ENCODE measurements at regions not wholly inside any gene's neighbourhood (a gene's known extent, or its start where the extent isn't known, plus 50 kb on each side); places are given as distances from the start of the nearest gene placed in this dataset.
"Not testable (repeated sequence)": the region's sequence is repeated elsewhere in the genome, so short reads cannot be mapped to it uniquely, and the experiment has no call there.

DNA sequence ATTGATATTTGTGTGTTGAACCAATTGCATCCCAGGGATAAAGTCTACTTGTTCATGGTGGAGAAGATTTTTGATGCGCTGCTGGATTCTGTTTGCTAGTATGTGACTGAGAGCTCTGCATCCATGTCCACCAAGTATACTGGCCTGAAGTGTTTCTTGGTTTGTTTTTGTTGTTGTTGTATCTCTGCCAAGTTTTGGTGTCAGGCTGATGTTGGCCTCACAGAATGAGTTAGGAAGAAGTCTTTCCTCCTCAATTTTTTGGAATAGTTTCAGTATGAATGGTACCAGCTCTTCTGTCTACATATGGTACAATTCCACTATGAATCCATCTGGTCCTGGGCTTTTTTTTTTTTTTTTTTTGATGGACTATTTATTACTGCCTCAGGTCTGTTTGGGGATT lies 50.9 kb upstream of the OSTN start:
- no peak for DNase-seq

- no peak for DNase-seq
Measured at GRCh38 chr3:191143224-191143623, 55.8 kb upstream of the OSTN start.

DNA sequence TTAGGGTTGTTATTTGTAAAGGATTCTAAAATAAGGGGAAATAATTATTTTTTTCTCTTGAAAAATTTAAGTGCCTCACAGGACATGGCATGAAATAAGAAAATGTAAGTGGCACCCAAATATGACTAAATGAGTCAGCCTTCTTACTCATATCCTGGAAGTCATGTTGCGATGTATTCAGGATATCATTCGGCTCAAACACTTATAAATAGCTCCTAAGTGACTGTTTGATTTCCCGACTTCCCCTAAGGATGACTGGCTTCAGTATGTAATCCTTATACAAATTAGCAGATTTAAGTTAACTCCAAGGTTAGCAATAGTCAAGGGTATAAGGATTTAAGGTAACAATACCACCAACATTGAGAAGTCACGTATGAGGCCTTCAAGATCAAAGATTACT lies 57.3 kb upstream of the OSTN start:
- no peak for DNase-seq

GRCh38 chr3:191139736-191140135 lies 59.3 kb upstream of the OSTN start:
- DNase-seq, result no peak

GRCh38 chr3:191138937-191139336 lies 60.1 kb upstream of the OSTN start:
- DNase-seq, result no peak

DNA sequence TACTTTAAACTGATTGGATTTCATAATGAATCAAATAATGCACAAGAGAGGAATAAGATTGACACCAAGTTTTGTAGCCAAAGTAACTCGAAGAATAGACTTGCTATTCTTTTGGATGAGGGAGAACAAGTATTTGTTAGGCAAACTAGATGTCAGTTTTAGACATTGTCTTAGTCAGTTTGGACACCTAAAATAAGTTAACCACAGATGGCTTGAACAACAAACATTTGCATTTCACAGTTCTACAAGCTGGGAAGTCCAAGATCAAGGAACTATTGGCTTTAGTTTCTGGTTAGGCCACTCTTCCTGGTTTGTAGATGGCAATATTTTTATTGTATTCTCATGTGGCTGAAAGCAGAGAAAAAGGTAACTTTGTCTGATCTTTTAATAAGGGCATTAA lies 61.3 kb upstream of the OSTN start:
- no peak for DNase-seq

DNA sequence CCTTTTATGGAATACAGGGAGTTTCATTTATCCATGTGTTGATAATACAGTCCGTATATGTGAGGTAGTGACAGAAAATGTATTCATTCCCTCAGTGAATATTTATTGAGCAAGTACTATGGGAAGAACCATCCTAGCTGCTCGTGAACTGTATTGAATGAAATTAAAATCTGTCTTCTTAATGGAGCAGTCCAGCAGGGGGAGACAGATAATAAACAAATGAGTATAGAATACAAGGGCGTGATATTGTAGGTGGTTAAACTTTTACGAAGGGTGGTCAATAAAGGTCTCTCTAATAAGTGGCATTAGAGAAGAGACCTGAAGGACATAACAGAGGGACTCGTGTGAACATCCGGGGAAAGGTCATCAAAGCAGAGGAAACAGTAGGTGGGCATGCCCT lies 62.7 kb upstream of the OSTN start:
- peak in 1 of 3 experiments; percentile 39 for DNase-seq

DNA sequence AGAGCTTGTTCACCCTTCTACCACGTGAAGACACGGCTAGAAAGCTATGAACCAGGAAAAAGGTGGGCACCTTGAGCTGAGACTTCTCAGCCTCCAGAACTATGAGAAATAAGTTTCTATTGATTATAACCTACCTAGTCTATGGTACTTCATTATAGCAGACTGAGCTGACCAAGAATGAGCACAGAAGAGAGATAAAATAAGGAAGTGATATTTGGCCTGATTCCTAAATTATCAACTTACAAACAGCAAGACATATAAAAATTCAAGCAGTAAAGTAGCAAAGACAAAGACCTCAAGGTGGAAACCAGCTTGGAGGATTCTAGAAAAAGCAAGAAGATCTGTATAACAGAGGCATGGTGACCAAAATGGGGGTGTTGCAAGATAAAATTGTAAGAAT lies 63.9 kb upstream of the OSTN start:
- DNase-seq, result no peak

GRCh38 chr3:191133359-191133758 lies 65.7 kb upstream of the OSTN start:
- no peak for DNase-seq

DNA sequence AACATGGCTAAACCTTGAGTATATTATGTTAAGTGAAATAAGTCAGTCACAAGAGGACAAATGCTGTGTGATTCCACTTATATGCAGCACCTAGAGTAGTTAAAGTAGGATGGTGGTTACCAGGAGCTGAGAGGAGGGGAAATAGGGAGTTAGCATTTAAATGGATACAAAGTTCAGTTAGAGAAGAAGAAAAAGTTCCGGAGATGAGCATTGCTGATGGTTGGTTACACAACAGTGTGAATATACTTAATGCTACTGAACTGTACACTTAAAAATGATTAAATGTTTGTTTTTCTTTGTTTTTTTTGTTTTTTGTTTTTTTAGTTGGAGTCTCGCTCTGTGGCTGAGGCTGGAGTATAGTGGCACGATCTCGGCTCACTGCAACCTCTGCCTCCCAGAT lies 67.7 kb upstream of the OSTN start:
- DNase-seq, result no peak

DNA sequence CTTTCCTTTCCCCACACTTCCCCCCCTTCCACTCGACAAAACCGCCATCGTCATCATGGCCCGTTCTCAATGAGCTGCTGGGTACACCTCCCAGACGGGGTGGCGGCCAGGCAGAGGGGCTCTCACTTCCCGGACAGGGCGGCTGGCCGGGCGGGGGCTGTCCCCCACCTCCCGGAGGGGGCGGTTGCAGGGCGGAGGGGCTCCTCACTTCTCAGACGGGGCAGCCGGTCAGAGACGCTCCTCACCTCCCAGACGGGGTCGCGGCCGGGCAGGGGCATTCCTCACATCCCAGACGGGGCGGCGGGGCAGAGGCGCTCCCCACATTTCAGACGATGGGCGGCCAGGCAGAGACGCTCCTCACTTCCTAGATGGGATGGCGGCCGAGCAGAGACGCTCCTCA lies 74.2 kb upstream of the OSTN start:
- DNase-seq, result not testable (repeated sequence)

DNA sequence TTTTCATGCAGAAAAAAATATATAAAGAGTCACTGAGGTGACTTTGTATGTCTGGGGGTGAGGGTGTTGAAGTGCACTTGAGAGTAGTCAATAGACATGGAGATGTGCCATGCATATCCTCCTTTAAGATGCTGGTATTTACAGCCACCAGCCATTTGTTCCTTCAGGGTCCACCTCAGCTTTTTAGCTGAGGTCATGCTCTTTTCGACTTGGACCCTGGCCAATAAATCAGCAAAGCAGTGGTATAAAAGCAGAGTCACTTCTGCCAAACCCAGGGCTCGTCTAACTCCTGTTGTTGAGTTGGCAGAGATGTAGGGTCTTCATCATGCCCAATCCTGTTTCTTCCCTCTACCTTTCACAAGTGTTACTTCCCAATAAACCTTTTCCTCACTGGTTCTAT lies 75.1 kb upstream of the OSTN start:
- DNase-seq, result peak in 1 of 3 experiments; percentile 28

- no peak for DNase-seq
Measured at GRCh38 chr3:191123231-191123630, 75.8 kb upstream of the OSTN start.

- no peak for DNase-seq
Measured at GRCh38 chr3:191120447-191121298, 78.4 kb upstream of the OSTN start.

- DNase-seq, result no peak
Measured at GRCh38 chr3:191119415-191120295, 79.4 kb upstream of the OSTN start.

DNA sequence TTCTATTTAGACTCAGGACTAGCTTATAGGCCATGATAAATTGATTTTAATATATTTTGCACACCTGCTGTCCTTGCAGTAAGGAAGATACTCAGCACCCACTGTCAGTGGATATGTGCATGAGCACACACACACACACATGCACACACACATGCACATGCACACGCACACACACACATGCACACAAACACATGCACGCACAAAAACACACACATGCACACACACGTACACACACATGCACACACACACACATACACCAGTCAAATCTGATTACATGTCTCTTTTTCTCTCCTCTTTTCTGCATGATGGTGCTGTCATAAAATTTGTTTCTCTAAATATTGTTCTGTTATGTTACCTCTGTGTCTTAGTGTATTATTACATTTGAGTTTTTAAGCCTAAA lies 87.3 kb upstream of the OSTN start:
- no peak for DNase-seq

DNA sequence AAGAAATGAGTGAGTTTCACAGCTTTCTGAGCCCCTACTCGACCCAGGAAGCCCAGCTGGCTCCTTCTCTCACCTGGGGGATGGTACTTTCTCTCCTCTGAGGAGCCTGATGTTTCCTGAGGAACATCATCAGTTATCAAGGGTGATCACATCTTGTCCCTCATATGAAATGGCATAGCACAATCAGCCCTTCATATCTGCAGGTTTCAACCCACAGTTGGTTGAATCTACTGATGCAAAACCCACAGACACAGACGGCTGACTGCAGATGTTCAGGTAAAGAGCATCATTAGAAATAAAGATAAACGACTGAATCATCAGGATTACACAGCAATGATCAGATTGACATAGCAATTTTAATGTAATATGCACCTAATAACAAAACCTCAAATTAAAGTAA lies 93.6 kb upstream of the OSTN start:
- no peak for DNase-seq

DNA sequence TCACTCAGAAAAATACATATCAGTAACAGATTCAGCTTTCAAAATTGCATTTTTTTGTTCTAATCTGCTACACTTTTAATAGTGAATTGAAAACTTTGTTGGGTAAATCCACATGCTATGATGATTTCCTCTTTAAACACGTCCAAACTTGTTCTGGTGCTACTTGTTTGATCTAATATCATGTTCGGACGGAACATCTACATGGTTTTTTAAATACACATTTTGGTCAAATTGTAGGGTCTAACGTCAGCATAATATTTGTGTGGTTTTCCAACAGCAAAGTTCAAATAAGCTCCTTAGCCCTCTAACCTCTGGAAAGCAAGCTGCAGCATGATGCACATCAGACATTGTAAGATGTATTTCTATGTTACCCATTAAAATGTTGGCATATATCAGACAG lies 98.5 kb upstream of the OSTN start:
- DNase-seq, result no peak

GRCh38 chr3:191094057-191094845 lies 104.8 kb upstream of the OSTN start:
- no peak for DNase-seq

DNA sequence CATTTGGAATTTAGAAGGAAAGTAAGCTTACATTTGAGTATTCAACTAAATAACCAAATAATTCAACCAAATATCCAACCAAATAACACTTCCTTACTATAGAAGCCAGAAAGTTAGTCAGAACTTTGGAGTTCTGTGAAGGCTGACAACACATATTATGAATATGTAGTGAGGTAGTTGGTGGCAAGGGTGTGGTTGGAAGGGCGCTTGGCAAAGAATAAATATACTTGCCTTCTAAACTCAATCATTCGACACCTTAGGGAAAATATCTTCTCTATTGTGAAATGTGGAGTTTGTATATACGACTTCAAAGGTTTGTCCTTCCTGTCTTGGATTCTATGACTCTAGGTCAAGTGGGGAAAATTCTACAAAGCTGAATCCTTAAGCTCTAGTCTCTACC lies 111.7 kb upstream of the OSTN start:
- DNase-seq, result no peak

DNA sequence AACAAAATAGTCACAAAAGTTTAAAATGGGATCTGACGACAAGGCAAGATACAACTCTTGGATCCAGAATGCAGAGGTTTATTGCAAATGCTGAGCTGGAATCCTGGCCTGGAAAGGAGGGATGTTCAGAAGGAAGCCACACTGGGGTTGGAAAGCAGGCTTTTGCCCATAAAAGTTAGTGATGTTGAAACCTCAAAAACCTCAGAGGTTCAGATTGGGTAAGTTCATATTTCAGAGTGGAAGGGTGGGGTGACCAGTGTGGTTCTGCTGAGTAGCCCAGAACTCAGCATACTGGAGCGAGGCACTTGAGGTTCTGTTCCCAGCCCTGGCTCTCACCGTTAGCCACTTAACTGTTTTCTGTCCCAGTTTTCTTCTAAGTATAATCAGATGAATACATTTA lies 114.0 kb upstream of the OSTN start:
- no peak for DNase-seq

- DNase-seq, result not testable (repeated sequence)
Measured at GRCh38 chr3:191078913-191079312, 120.1 kb upstream of the OSTN start.

DNA sequence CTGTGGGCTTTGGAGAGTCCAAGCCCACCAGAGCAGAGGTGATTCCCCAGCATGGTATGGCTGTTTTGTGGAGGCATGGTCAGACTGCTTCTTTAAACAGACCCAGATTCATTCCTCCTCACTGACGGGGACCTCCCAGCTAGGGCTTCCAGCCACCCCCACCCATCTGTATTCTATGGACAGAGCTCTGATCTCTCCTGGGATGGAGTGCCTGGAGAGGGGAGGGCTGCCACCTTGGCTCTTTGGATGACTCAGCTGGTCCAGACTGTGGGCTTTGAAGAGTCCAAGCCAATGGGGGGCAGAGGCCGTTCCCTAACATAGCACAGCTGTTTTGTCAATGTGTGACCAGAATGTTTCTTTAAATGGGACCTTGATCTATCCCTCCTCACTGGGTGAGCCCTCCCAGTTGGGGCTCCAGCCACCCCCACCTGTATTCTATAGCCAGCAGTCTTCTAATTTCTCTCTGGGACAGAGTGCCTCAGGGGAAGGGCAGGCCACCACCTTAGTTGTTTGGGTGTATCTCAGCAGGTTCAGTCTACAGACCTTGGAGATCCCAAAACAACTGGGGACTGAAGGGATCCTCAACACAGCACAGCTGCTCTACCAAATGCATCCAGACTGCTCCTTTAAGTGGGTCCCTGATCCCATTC lies 122.0 kb upstream of the OSTN start:
- no peak for DNase-seq

Measured in NCI-H1417 (cell line).